ENCODE measurements at regions not wholly inside any gene's neighbourhood (a gene's known extent, or its start where the extent isn't known, plus 50 kb on each side); places are given as distances from the start of the nearest gene placed in this dataset.

GRCh38 chr15:29925227-29926082 lies 103.2 kb upstream of the TJP1 start:
- Histone ChIP-seq H3K79me2 (ENCODE audit: insufficient read depth) (no peaks in the 10 kb centered on the region), H2AFZ (no peak overlapping the region), H3K4me2 (ENCODE audit: unreplicated experiment) (peak overlapping the region; percentile 20), H3K36me3 (ENCODE audit: low read depth) (no peaks in the 10 kb centered on the region), H3K9me2 (ENCODE audit: insufficient read depth) (no peaks in the 10 kb centered on the region), H3K9me3 (ENCODE audit: low read depth) (no peaks in the 10 kb centered on the region), H3K4me3 (no peak overlapping the region), H3K9ac (no peak overlapping the region), H4K20me1 (ENCODE audit: insufficient read depth) (no peaks in the 10 kb centered on the region), H3F3A (ENCODE audit: insufficient read depth) (0 out of 2 replicates have a peak, but pooled peaks cover 13% of the 10 kb centered on the region), H3K27me3 (replicated peaks; ENCODE audit: insufficient read depth) (no peaks in the 10 kb centered on the region), H3K4me1 (ENCODE audit: insufficient read depth) (peaks cover 28% of the 10 kb centered on the region), H3K27ac (peak overlapping the region; percentile 6; the same call in 1 of the 2 replicates)
- in situ Hi-C loops (cut with MboI) = loop anchor here (10.0 kb wide), 1 partner anchor 171 kb away; no protein-coding TSS in a partner anchor
- DNase-seq = peak; percentile 80
- TF ChIP-seq EZH2 (IDR thresholded peaks at IDR 0.05; ENCODE audit: insufficient read depth, poor library complexity, severe bottlenecking) = no peak
- no peak for TF ChIP-seq EZH2phosphoT487 (IDR thresholded peaks at IDR 0.05; ENCODE audit: insufficient read depth, low read depth)
- 57 to 59% methylated on average over 5 of the region's 5 CpGs for WGBS, 2 experiments (ENCODE audit: low coverage in 1 of 2, low lambda C conversion rate in 2 of 2, missing lambda C conversion rate in 2 of 2)

- Histone ChIP-seq H3K4me3 (no peak overlapping the region), H3K4me1 (ENCODE audit: insufficient read depth) (peaks cover 28% of the 10 kb centered on the region), H4K20me1 (ENCODE audit: insufficient read depth) (no peaks in the 10 kb centered on the region), H3K9me3 (ENCODE audit: low read depth) (no peaks in the 10 kb centered on the region), H3K27me3 (replicated peaks; ENCODE audit: insufficient read depth) (no peaks in the 10 kb centered on the region), H3K4me2 (ENCODE audit: unreplicated experiment) (peak overlapping the region; percentile 20), H2AFZ (peak overlapping the region; percentile 48; the same call in 1 of the 2 replicates), H3F3A (ENCODE audit: insufficient read depth) (0 out of 2 replicates have a peak, but pooled peaks cover 13% of the 10 kb centered on the region), H3K27ac (peak overlapping the region; percentile 6; the same call in 1 of the 2 replicates), H3K9me2 (ENCODE audit: insufficient read depth) (no peaks in the 10 kb centered on the region), H3K79me2 (ENCODE audit: insufficient read depth) (no peaks in the 10 kb centered on the region), H3K36me3 (ENCODE audit: low read depth) (no peaks in the 10 kb centered on the region), H3K9ac (no peak overlapping the region)
- in situ Hi-C loops (cut with MboI) = loop anchor here (10.0 kb wide), 1 partner anchor 170 kb away; no protein-coding TSS in a partner anchor
- 18 to 19% methylated on average over 4 of the region's 4 CpGs for WGBS, 2 experiments (ENCODE audit: low coverage in 1 of 2, low lambda C conversion rate in 2 of 2, missing lambda C conversion rate in 2 of 2)
- peak; percentile 48 for DNase-seq
- TF ChIP-seq EZH2phosphoT487 (IDR thresholded peaks at IDR 0.05; ENCODE audit: insufficient read depth, low read depth) (no peak), EZH2 (IDR thresholded peaks at IDR 0.05; ENCODE audit: insufficient read depth, poor library complexity, severe bottlenecking) (no peak)
Measured at GRCh38 chr15:29924750-29925149, 102.5 kb upstream of the TJP1 start.

- 0 out of 2 replicates have a peak, but pooled peaks cover 22% of the 10 kb centered on the region for H3F3A ChIP-seq (ENCODE audit: insufficient read depth)
- H2AFZ ChIP-seq = no peak overlapping the region
- no peaks in the 10 kb centered on the region for H3K9me2 ChIP-seq (ENCODE audit: insufficient read depth)
- H3K9ac ChIP-seq = no peak overlapping the region
- no peaks in the 10 kb centered on the region for H4K20me1 ChIP-seq (ENCODE audit: insufficient read depth)
- no peaks in the 10 kb centered on the region for H3K36me3 ChIP-seq (ENCODE audit: low read depth)
- H3K4me2 ChIP-seq (ENCODE audit: unreplicated experiment) = no peak overlapping the region
- TF ChIP-seq EZH2 (IDR thresholded peaks at IDR 0.05; ENCODE audit: insufficient read depth, poor library complexity, severe bottlenecking) (no peak), EZH2phosphoT487 (IDR thresholded peaks at IDR 0.05; ENCODE audit: insufficient read depth, low read depth) (no peak)
- no peak overlapping the region for H3K4me3 ChIP-seq
- H3K79me2 ChIP-seq (ENCODE audit: insufficient read depth) = no peaks in the 10 kb centered on the region
- DNase-seq = no peak
- H3K27me3 ChIP-seq (replicated peaks; ENCODE audit: insufficient read depth) = no peaks in the 10 kb centered on the region
- no peaks in the 10 kb centered on the region for H3K9me3 ChIP-seq (ENCODE audit: low read depth)
- no peak overlapping the region for H3K27ac ChIP-seq
- H3K4me1 ChIP-seq (ENCODE audit: insufficient read depth) = peaks cover 37% of the 10 kb centered on the region
- in situ Hi-C loops (cut with MboI) = loop anchor here (10.0 kb wide), 1 partner anchor 167 kb away; no protein-coding TSS in a partner anchor
Measured at GRCh38 chr15:29922191-29922590, 99.9 kb upstream of the TJP1 start.

GRCh38 chr15:29921130-29921601 lies 98.9 kb upstream of the TJP1 start:
- no peak overlapping the region for H3K9ac ChIP-seq
- in situ Hi-C loops (cut with MboI) = loop anchor here (10.0 kb wide), 1 partner anchor 166 kb away; no protein-coding TSS in a partner anchor
- WGBS, 2 experiments (ENCODE audit: low coverage in 1 of 2, low lambda C conversion rate in 2 of 2, missing lambda C conversion rate in 2 of 2) = 65 to 68% methylated on average over 6 of the region's 6 CpGs

More at GRCh38 chr15:29921130-29921601, 98.9 kb upstream of the TJP1 start:
- Histone ChIP-seq H3F3A (ENCODE audit: insufficient read depth) (0 out of 2 replicates have a peak, but pooled peaks cover 23% of the 10 kb centered on the region), H4K20me1 (ENCODE audit: insufficient read depth) (no peaks in the 10 kb centered on the region), H3K27ac (no peak overlapping the region), H3K79me2 (ENCODE audit: insufficient read depth) (no peaks in the 10 kb centered on the region), H2AFZ (no peak overlapping the region), H3K9me3 (ENCODE audit: low read depth) (no peaks in the 10 kb centered on the region), H3K4me3 (no peak overlapping the region), H3K36me3 (ENCODE audit: low read depth) (no peaks in the 10 kb centered on the region), H3K9me2 (ENCODE audit: insufficient read depth) (no peaks in the 10 kb centered on the region), H3K4me2 (ENCODE audit: unreplicated experiment) (no peak overlapping the region), H3K27me3 (replicated peaks; ENCODE audit: insufficient read depth) (no peaks in the 10 kb centered on the region), H3K4me1 (ENCODE audit: insufficient read depth) (peaks cover 39% of the 10 kb centered on the region)
- no peak for DNase-seq
- TF ChIP-seq EZH2 (IDR thresholded peaks at IDR 0.05; ENCODE audit: insufficient read depth, poor library complexity, severe bottlenecking) (no peak), EZH2phosphoT487 (IDR thresholded peaks at IDR 0.05; ENCODE audit: insufficient read depth, low read depth) (no peak)
